Trophoblast cell (in vitro differentiated cells and primary cell): ENCODE measurements at regions not wholly inside any gene's neighbourhood (a gene's known extent, or its start where the extent isn't known, plus 50 kb on each side); places are given as distances from the start of the nearest gene placed in this dataset.

Source experiments
- DNase-seq, 2 donors: peaks; one replicate each; pipeline ENCODE4 v3.0.0-alpha.2; 2016
- H2AFZ ChIP-seq: 2 replicates; pipeline ENCODE4 v1.6.1; 2013; ENCODE audit warnings: low read length, moderate library complexity, mild to moderate bottlenecking; ENCODE audit not compliant: insufficient read depth, poor library complexity
- H2AK5ac ChIP-seq: 2 replicates; pipeline ENCODE4 v1.6.1; 2013; ENCODE audit warnings: mild to moderate bottlenecking, low read length
- H2BK120ac ChIP-seq: 2 replicates; pipeline ENCODE4 v1.6.1; 2013; ENCODE audit warnings: low read length, mild to moderate bottlenecking, moderate library complexity; ENCODE audit not compliant: insufficient read depth, poor library complexity
- H2BK12ac ChIP-seq: 2 replicates; pipeline ENCODE4 v1.6.1; 2013; ENCODE audit warnings: mild to moderate bottlenecking, low read length, moderate library complexity
- H2BK5ac ChIP-seq: 2 replicates; pipeline ENCODE4 v1.6.1; 2013; ENCODE audit warnings: low read length, low read depth, moderate library complexity, mild to moderate bottlenecking; ENCODE audit not compliant: poor library complexity
- H3K14ac ChIP-seq: 2 replicates; pipeline ENCODE4 v1.6.1; 2013; ENCODE audit warnings: mild to moderate bottlenecking, low read length
- H3K18ac ChIP-seq: 2 replicates; pipeline ENCODE4 v1.6.1; 2013; ENCODE audit warnings: mild to moderate bottlenecking, low read length
- H3K23ac ChIP-seq: 2 replicates; pipeline ENCODE4 v1.6.1; 2013; ENCODE audit warnings: low read length
- H3K27ac ChIP-seq: 2 replicates; pipeline ENCODE4 v1.5.1; 2013; ENCODE audit warnings: low read depth, mild to moderate bottlenecking, inconsistent platforms, low read length, moderate library complexity
- H3K27me3 ChIP-seq: 2 replicates; pipeline ENCODE4 v1.6.1; 2013; ENCODE audit warnings: inconsistent platforms, mild to moderate bottlenecking, low read length, moderate library complexity; ENCODE audit not compliant: insufficient read depth
- H3K36me3 ChIP-seq, 2 experiments: 1 replicate in 1 of 2; 2 replicates in 1 of 2; pipeline ENCODE4 v1.6.1; 2013; ENCODE audit warnings: low read length in 2 of 2, mild to moderate bottlenecking in 2 of 2, moderate library complexity in 1 of 2; ENCODE audit not compliant: insufficient read depth in 2 of 2, control insufficient read depth in 1 of 2
- H3K4ac ChIP-seq: 2 replicates; pipeline ENCODE4 v1.6.1; 2013; ENCODE audit warnings: low read depth, mild to moderate bottlenecking, low read length, moderate library complexity
- H3K4me1 ChIP-seq, 2 experiments: 1 replicate in 1 of 2; 2 replicates in 1 of 2; pipeline ENCODE4 v1.6.1; 2013; ENCODE audit warnings: low read length in 2 of 2, mild to moderate bottlenecking in 2 of 2, moderate library complexity in 1 of 2; ENCODE audit not compliant: insufficient read depth in 2 of 2, control insufficient read depth in 1 of 2
- H3K4me2 ChIP-seq: 2 replicates; pipeline ENCODE4 v1.6.1; 2013; ENCODE audit warnings: inconsistent platforms, mild to moderate bottlenecking, low read length, moderate library complexity
- H3K4me3 ChIP-seq: 2 replicates; pipeline ENCODE4 v1.5.1; 2013; ENCODE audit warnings: mild to moderate bottlenecking, low read depth, low read length, inconsistent platforms
- H3K79me1 ChIP-seq: one replicate; pipeline ENCODE4 v1.6.1; 2013; ENCODE audit warnings: low read length
- H3K79me2 ChIP-seq: 2 replicates; pipeline ENCODE4 v1.6.1; 2013; ENCODE audit warnings: low read length, mild to moderate bottlenecking; ENCODE audit not compliant: control insufficient read depth, insufficient read depth, poor library complexity
- H3K9ac ChIP-seq: 2 replicates; pipeline ENCODE4 v1.6.1; 2013; ENCODE audit warnings: mild to moderate bottlenecking, low read length
- H3K9me3 ChIP-seq: 2 replicates; pipeline ENCODE4 v1.6.1; 2013; ENCODE audit warnings: low read depth, mild to moderate bottlenecking, control low read depth, inconsistent platforms, low read length; ENCODE audit not compliant: insufficient read depth
- H4K12ac ChIP-seq: 2 replicates; pipeline ENCODE4 v1.6.1; 2013; ENCODE audit warnings: low read depth, mild to moderate bottlenecking, low read length, moderate library complexity
- H4K8ac ChIP-seq: 2 replicates; pipeline ENCODE4 v1.6.1; 2013; ENCODE audit warnings: low read depth, mild to moderate bottlenecking, low read length, moderate library complexity
- H4K91ac ChIP-seq: one replicate; pipeline ENCODE4 v1.6.1; 2013; ENCODE audit warnings: low read depth, mild to moderate bottlenecking, low read length, moderate library complexity
- WGBS: extraction: QIAGEN DNeasy Blood & Tissue Kit; methylation state at CpG from one replicate; pipeline ENCODE4 v1.1.7; 2013; ENCODE audit warnings: missing lambda C conversion rate; ENCODE audit not compliant: insufficient read length, insufficient coverage; ENCODE audit errors: extremely low coverage; 5-methylcytosine and 5-hydroxymethylcytosine counted together

- no CpG with 5 or more reads among the region's 3 CpGs for WGBS
- no peak overlapping the region for H2BK12ac ChIP-seq
- H3K79me2 ChIP-seq: no peaks in the 10 kb centered on the region
- DNase-seq: no peak
- H2BK120ac ChIP-seq: no peak overlapping the region
- H3K9me3 ChIP-seq: no peaks in the 10 kb centered on the region
- no peak overlapping the region for H3K23ac ChIP-seq
- H3K36me3 ChIP-seq: no peaks in the 10 kb centered on the region
- H3K4me2 ChIP-seq: no peak overlapping the region
- H3K18ac ChIP-seq: no peak overlapping the region
- no peak overlapping the region for H3K9ac ChIP-seq
- no peak overlapping the region for H4K91ac ChIP-seq
- H3K27me3 ChIP-seq: no peaks in the 10 kb centered on the region
- no peak overlapping the region for H2BK5ac ChIP-seq
- no peak overlapping the region for H3K4ac ChIP-seq
- H3K27ac ChIP-seq: no peak overlapping the region
- H4K12ac ChIP-seq: no peak overlapping the region
- H2AFZ ChIP-seq: no peak overlapping the region
- H3K14ac ChIP-seq: no peak overlapping the region
- H3K4me3 ChIP-seq: no peak overlapping the region
- no peak overlapping the region for H2AK5ac ChIP-seq
- no peaks in the 10 kb centered on the region for H3K4me1 ChIP-seq
- H4K8ac ChIP-seq: no peak overlapping the region
- H3K79me1 ChIP-seq: no peaks in the 10 kb centered on the region
These were observed 234.6 kb downstream of the FMR1NB start for GRCh38 chrX:148215726-148216125.

- no peak overlapping the region for H2BK12ac ChIP-seq
These were observed 242.2 kb downstream of the FMR1NB start for GRCh38 chrX:148223361-148223760.

DNA sequence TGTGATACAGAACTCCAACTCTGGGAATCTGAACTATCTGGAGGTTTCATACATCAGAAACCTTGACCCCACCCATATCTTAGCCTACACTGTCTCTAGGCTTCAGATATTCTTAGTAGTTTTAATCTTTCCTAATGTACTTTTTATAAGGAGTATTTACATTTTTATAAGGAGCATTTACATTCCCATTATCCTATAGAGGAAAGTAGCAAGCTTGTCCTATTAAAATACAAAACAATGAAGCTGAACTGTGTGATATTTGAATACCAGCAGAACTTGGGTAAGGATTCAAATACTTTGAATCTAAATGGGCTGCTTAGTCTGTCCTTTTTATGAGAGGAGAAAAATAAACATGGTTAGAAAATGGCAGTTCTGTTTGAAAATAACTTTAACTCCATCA lies 247.4 kb downstream of the FMR1NB start:
- no peak overlapping the region for H4K91ac ChIP-seq
- H4K12ac ChIP-seq: no peak overlapping the region
- H3K4me3 ChIP-seq: no peak overlapping the region
- no peak overlapping the region for H4K8ac ChIP-seq
- H2AFZ ChIP-seq: no peak overlapping the region
- no peaks in the 10 kb centered on the region for H3K79me1 ChIP-seq
- no peak overlapping the region for H2BK12ac ChIP-seq
- DNase-seq: no peak
- no peak overlapping the region for H3K18ac ChIP-seq
- H3K9ac ChIP-seq: no peak overlapping the region
- no peak overlapping the region for H2AK5ac ChIP-seq
- H3K14ac ChIP-seq: no peak overlapping the region
- H3K23ac ChIP-seq: no peak overlapping the region
- no peaks in the 10 kb centered on the region for H3K79me2 ChIP-seq
- no peaks in the 10 kb centered on the region for H3K36me3 ChIP-seq
- no peak overlapping the region for H2BK5ac ChIP-seq
- H2BK120ac ChIP-seq: no peak overlapping the region
- no peak overlapping the region for H3K27ac ChIP-seq
- H3K27me3 ChIP-seq: no peaks in the 10 kb centered on the region
- H3K4ac ChIP-seq: no peak overlapping the region
- H3K9me3 ChIP-seq: no peaks in the 10 kb centered on the region
- no peaks in the 10 kb centered on the region for H3K4me1 ChIP-seq
- no peak overlapping the region for H3K4me2 ChIP-seq

More at GRCh38 chrX:148223361-148223760, 242.2 kb downstream of the FMR1NB start:
- H2BK120ac ChIP-seq: no peak overlapping the region
- H3K9ac ChIP-seq: no peak overlapping the region
- H3K23ac ChIP-seq: no peak overlapping the region
- no peaks in the 10 kb centered on the region for H3K9me3 ChIP-seq
- H4K91ac ChIP-seq: no peak overlapping the region
- no CpG with 5 or more reads among the region's 2 CpGs for WGBS
- H3K4me1 ChIP-seq: no peaks in the 10 kb centered on the region
- DNase-seq: no peak
- no peaks in the 10 kb centered on the region for H3K79me2 ChIP-seq
- H2BK5ac ChIP-seq: no peak overlapping the region
- H3K36me3 ChIP-seq: no peaks in the 10 kb centered on the region
- no peak overlapping the region for H3K4ac ChIP-seq
- H3K27ac ChIP-seq: no peak overlapping the region
- H2AFZ ChIP-seq: no peak overlapping the region
- H4K12ac ChIP-seq: no peak overlapping the region
- no peaks in the 10 kb centered on the region for H3K27me3 ChIP-seq
- no peak overlapping the region for H3K18ac ChIP-seq
- no peaks in the 10 kb centered on the region for H3K79me1 ChIP-seq
- H3K4me2 ChIP-seq: no peak overlapping the region
- no peak overlapping the region for H3K14ac ChIP-seq
- H2AK5ac ChIP-seq: no peak overlapping the region
- no peak overlapping the region for H3K4me3 ChIP-seq
- H4K8ac ChIP-seq: no peak overlapping the region

DNA sequence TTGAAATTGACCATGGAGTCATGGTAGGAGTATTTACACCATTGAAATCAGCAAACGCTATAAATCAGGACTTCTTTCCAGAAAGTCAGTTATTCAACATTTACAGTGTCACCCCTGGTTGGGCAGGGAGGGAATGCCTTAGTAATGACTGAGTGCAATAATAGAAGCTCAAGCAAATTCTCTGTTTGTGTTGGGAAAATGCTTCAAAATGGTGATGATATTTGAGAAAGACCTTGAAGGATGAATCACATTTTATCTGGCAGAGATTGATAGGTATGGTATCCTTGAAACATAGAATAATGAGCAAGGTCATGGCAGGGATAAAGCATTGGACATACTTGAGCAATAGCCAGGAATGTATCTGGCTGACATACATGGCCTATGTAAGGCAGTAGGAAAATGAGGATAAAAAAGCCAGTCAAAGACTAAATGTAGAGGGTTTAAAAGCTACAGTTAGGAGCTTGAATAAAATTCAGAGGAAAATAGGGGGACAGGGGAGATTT lies 248.7 kb downstream of the FMR1NB start:
- Histone ChIP-seq H3K4me1 (no peaks in the 10 kb centered on the region), H3K27me3 (no peaks in the 10 kb centered on the region), H3K23ac (no peak overlapping the region), H3K9ac (no peak overlapping the region), H4K8ac (no peak overlapping the region), H2AFZ (no peak overlapping the region), H3K79me2 (no peaks in the 10 kb centered on the region), H3K4me2 (no peak overlapping the region), H3K36me3 (no peaks in the 10 kb centered on the region), H3K4me3 (no peak overlapping the region), H3K27ac (no peak overlapping the region), H3K79me1 (no peaks in the 10 kb centered on the region), H2AK5ac (no peak overlapping the region), H4K12ac (no peak overlapping the region), H4K91ac (no peak overlapping the region), H3K4ac (no peak overlapping the region), H3K18ac (no peak overlapping the region), H2BK5ac (no peak overlapping the region), H2BK120ac (no peak overlapping the region), H3K9me3 (no peaks in the 10 kb centered on the region), H2BK12ac (no peak overlapping the region), H3K14ac (no peak overlapping the region)
- DNase-seq: peak in 1 of 2 donors; percentile 13
- WGBS: no CpG with 5 or more reads among the region's 1 CpG
